GM23248 (cell line): ENCODE measurements at regions not wholly inside any gene's neighbourhood (a gene's known extent, or its start where the extent isn't known, plus 50 kb on each side); places are given as distances from the start of the nearest gene placed in this dataset.

ENCODE experiments used
- EZH2 ChIP-seq: fragments of 200-600 bp; sonication (generic); IDR thresholded peaks from 2 replicates; pipeline ENCODE4 v1.6.1; 2018; ENCODE audit warnings: antibody characterized with exemption, mild to moderate bottlenecking; ENCODE audit not compliant: insufficient read depth, poor library complexity, severe bottlenecking
- EZH2phosphoT487 ChIP-seq: fragments of 200-600 bp; sonication (generic); IDR thresholded peaks from 2 replicates; pipeline ENCODE4 v1.6.1; 2018; ENCODE audit warnings: antibody characterized with exemption, moderate library complexity, mild to moderate bottlenecking, low read depth; ENCODE audit not compliant: insufficient read depth

DNA sequence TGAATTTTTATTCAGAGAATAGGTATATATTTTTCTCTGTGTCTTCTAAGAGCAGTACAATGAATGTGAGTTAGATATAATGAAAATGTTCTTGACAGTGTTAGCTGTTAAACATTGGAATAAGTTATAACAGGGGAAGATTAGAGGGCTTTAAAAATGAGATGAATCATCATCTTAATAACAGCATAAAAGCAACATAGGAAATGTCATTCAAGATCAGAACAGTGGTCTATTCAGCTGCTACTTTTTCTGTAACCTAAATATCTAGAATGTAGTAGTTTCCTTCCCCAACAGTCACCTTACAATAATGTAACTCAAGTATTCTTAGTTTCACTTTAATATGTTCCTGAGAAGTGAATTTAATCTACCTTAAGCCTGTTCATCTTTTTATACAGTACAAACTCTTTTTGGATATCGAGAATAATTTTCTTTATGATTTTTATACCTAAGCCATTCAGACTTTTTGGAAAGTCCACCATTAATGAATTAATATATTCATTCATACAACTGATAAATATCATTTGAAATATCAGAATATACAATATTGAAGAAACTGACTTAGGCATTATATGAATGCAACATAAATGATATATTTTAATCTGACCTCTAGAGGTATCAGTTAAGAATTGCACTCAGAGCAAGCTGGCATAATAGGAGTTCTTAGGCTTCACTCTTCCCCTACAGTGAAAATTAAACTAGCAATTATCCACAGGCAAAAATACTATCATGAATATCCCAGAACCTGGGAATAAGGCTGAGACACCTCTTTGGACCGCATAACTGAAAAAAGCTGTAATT is 66.1 kb upstream of the EDIL3 start:
- no peak for TF ChIP-seq EZH2phosphoT487
- TF ChIP-seq EZH2 = no peak
